ENCODE measurements at regions not wholly inside any gene's neighbourhood (a gene's known extent, or its start where the extent isn't known, plus 50 kb on each side); places are given as distances from the start of the nearest gene placed in this dataset.

DNA sequence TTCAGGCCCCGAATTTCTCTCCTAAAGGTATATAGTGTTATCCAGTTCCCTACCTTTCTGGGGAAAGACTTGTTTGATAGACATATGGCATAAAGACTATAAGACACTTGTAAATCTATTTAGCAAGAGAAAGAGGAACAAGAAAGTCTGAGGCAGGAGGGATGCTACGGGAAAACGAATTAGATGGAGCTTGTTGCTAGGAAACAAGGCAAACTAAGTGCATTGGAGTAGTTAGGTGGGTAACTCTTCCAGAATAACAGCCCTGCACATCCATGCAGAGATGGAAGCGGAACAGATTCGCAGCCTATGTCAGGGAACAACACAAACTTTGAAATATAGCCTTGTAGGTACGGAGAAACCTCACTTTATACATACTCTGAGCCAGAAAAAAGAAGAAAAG lies 810.3 kb upstream of the CRIM1 start:
- TF ChIP-seq, protein P1, sequence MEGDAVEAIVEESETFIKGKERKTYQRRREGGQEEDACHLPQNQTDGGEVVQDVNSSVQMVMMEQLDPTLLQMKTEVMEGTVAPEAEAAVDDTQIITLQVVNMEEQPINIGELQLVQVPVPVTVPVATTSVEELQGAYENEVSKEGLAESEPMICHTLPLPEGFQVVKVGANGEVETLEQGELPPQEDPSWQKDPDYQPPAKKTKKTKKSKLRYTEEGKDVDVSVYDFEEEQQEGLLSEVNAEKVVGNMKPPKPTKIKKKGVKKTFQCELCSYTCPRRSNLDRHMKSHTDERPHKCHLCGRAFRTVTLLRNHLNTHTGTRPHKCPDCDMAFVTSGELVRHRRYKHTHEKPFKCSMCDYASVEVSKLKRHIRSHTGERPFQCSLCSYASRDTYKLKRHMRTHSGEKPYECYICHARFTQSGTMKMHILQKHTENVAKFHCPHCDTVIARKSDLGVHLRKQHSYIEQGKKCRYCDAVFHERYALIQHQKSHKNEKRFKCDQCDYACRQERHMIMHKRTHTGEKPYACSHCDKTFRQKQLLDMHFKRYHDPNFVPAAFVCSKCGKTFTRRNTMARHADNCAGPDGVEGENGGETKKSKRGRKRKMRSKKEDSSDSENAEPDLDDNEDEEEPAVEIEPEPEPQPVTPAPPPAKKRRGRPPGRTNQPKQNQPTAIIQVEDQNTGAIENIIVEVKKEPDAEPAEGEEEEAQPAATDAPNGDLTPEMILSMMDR (tag by site-specific recombination; IDR thresholded peaks at IDR 0.05) = no peak
- TF ChIP-seq ZNF660 (tag by site-specific recombination; IDR thresholded peaks at IDR 0.05) (no peak), ZNF670 (tag by site-specific recombination; IDR thresholded peaks at IDR 0.05; ENCODE audit: low read depth) (no peak), ZNF140 (tag by site-specific recombination; IDR thresholded peaks at IDR 0.05) (no peak)
- TF ChIP-seq, protein P2, sequence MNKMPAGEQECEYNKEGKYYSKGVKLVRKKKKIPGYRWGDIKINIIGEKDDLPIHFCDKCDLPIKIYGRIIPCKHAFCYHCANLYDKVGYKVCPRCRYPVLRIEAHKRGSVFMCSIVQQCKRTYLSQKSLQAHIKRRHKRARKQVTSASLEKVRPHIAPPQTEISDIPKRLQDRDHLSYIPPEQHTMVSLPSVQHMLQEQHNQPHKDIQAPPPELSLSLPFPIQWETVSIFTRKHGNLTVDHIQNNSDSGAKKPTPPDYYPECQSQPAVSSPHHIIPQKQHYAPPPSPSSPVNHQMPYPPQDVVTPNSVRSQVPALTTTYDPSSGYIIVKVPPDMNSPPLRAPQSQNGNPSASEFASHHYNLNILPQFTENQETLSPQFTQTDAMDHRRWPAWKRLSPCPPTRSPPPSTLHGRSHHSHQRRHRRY (tag by site-specific recombination; IDR thresholded peaks at IDR 0.05) = no peak

Measured in HEK293 (cell line).